Hepatocyte (in vitro differentiated cells): ENCODE measurements at regions not wholly inside any gene's neighbourhood (a gene's known extent, or its start where the extent isn't known, plus 50 kb on each side); places are given as distances from the start of the nearest gene placed in this dataset.

Experiments used
- CTCF ChIP-seq: fragments of 200-600 bp; sonication (generic); IDR thresholded peaks from 2 replicates; pipeline ENCODE4 v1.5.1; 2016; ENCODE audit warnings: antibody characterized with exemption, mild to moderate bottlenecking; ENCODE audit not compliant: poor library complexity
- EZH2phosphoT487 ChIP-seq: fragments of 200-600 bp; sonication (generic); IDR thresholded peaks from one replicate; pipeline ENCODE4 v1.6.1; 2018; ENCODE audit warnings: antibody characterized with exemption, mild to moderate bottlenecking, low read depth, moderate library complexity; ENCODE audit not compliant: unreplicated experiment, severe bottlenecking

- TF ChIP-seq EZH2phosphoT487 (no peak), CTCF (no peak)
Observed at GRCh38 chr18:5632041-5632440, 88.2 kb upstream of the EPB41L3 start.
